HG02884 (cell line): ENCODE measurements at regions not wholly inside any gene's neighbourhood (a gene's known extent, or its start where the extent isn't known, plus 50 kb on each side); places are given as distances from the start of the nearest gene placed in this dataset.

Source experiments
- ATAC-seq: cut with Tn5 transposase; IDR thresholded peaks from one replicate; pipeline ENCODE4 v1.9.1; 2021; ENCODE audit warnings: mild to moderate bottlenecking, moderate library complexity; ENCODE audit not compliant: unreplicated experiment

GRCh38 chr20:11231742-11232648, 558.2 kb upstream of the JAG1 start:
- no peak for ATAC-seq

GRCh38 chr20:11232896-11233295, 559.1 kb upstream of the JAG1 start:
- ATAC-seq, result no peak

GRCh38 chr20:11234181-11234580, 560.4 kb upstream of the JAG1 start:
- no peak for ATAC-seq

GRCh38 chr20:11234608-11235007, 560.8 kb upstream of the JAG1 start:
- ATAC-seq, result peak; percentile 59

- ATAC-seq, result no peak
These were observed 561.3 kb upstream of the JAG1 start for GRCh38 chr20:11235058-11235457.

GRCh38 chr20:11242320-11242719, 568.5 kb upstream of the JAG1 start:
- ATAC-seq, result no peak

- no peak for ATAC-seq
These were observed 571.6 kb upstream of the JAG1 start for GRCh38 chr20:11245431-11245830.

GRCh38 chr20:11246251-11246775, 572.5 kb upstream of the JAG1 start:
- ATAC-seq, result no peak

GRCh38 chr20:11247046-11248010, 573.5 kb upstream of the JAG1 start:
- no peak for ATAC-seq

GRCh38 chr20:11248011-11248409, 574.2 kb upstream of the JAG1 start:
- no peak for ATAC-seq

GRCh38 chr20:11248687-11249638, 575.2 kb upstream of the JAG1 start:
- ATAC-seq, result no peak

- no peak for ATAC-seq
These were observed 575.9 kb upstream of the JAG1 start for GRCh38 chr20:11249683-11250082.

- ATAC-seq, result no peak
These were observed 578.6 kb upstream of the JAG1 start for GRCh38 chr20:11252447-11252846.

- ATAC-seq, result no peak
These were observed 581.7 kb upstream of the JAG1 start for GRCh38 chr20:11255455-11255854.

- ATAC-seq, result no peak
These were observed 582.1 kb upstream of the JAG1 start for GRCh38 chr20:11255860-11256259.

GRCh38 chr20:11260611-11261010, 586.8 kb upstream of the JAG1 start:
- ATAC-seq, result no peak

- ATAC-seq, result peak; percentile 77
These were observed 587.8 kb upstream of the JAG1 start for GRCh38 chr20:11261533-11262000.

- ATAC-seq, result no peak
These were observed 592.8 kb upstream of the JAG1 start for GRCh38 chr20:11266571-11266970.

GRCh38 chr20:11267131-11267761, 593.4 kb upstream of the JAG1 start:
- peak; percentile 84 for ATAC-seq
